Hepatocyte (in vitro differentiated cells): ENCODE measurements at regions not wholly inside any gene's neighbourhood (a gene's known extent, or its start where the extent isn't known, plus 50 kb on each side); places are given as distances from the start of the nearest gene placed in this dataset.

Experiments
- DNase-seq: peaks from one replicate; pipeline ENCODE4 v3.0.0-alpha.2; 2016; ENCODE audit warnings: low spot score
- H2AFZ ChIP-seq: fragments of 200-600 bp; sonication (generic); 2 replicates; pipeline ENCODE4 v1.6.0; 2016; ENCODE audit warnings: antibody characterized with exemption, mild to moderate bottlenecking
- H3K27ac ChIP-seq: fragments of 200-600 bp; sonication (generic); 2 replicates; pipeline ENCODE4 v1.5.1; 2016; ENCODE audit warnings: mild to moderate bottlenecking
- H3K27me3 ChIP-seq: fragments of 200-600 bp; sonication (generic); 2 replicates; pipeline ENCODE4 v1.6.1; 2016
- H3K36me3 ChIP-seq: fragments of 200-600 bp; sonication (generic); replicated peaks from 2 replicates; pipeline ENCODE4 v1.5.1; 2016; ENCODE audit warnings: low read depth; ENCODE audit not compliant: insufficient read depth
- H3K4me1 ChIP-seq: fragments of 200-600 bp; sonication (generic); 2 replicates; pipeline ENCODE4 v1.5.1; 2016; ENCODE audit warnings: mild to moderate bottlenecking, moderate library complexity; ENCODE audit not compliant: insufficient read depth
- H3K4me2 ChIP-seq: fragments of 200-600 bp; sonication (generic); 2 replicates; pipeline ENCODE4 v1.6.0; 2016
- H3K4me3 ChIP-seq: fragments of 200-600 bp; sonication (generic); 2 replicates; pipeline ENCODE4 v1.5.1; 2016; ENCODE audit warnings: mild to moderate bottlenecking
- H3K79me2 ChIP-seq: fragments of 200-600 bp; sonication (generic); 2 replicates; pipeline ENCODE4 v1.6.0; 2017; ENCODE audit warnings: mild to moderate bottlenecking
- H3K9me2 ChIP-seq: fragments of 200-600 bp; sonication (generic); replicated peaks from 2 replicates; pipeline ENCODE4 v1.6.0; 2017; ENCODE audit warnings: mild to moderate bottlenecking; ENCODE audit not compliant: insufficient read depth
- H3K9me3 ChIP-seq: fragments of 200-600 bp; sonication (generic); 2 replicates; pipeline ENCODE4 v1.5.1; 2016; ENCODE audit warnings: low read depth, mild to moderate bottlenecking
- H4K20me1 ChIP-seq: fragments of 200-600 bp; sonication (generic); 2 replicates; pipeline ENCODE4 v1.6.0; 2016; ENCODE audit warnings: mild to moderate bottlenecking; ENCODE audit not compliant: insufficient read depth, poor library complexity, severe bottlenecking
- CTCF ChIP-seq: fragments of 200-600 bp; sonication (generic); IDR thresholded peaks from 2 replicates; pipeline ENCODE4 v1.5.1; 2016; ENCODE audit warnings: antibody characterized with exemption, mild to moderate bottlenecking; ENCODE audit not compliant: poor library complexity
- EZH2 ChIP-seq: fragments of 200-600 bp; sonication (generic); IDR thresholded peaks from 2 replicates; pipeline ENCODE4 v1.6.1; 2016; ENCODE audit warnings: antibody characterized with exemption, mild to moderate bottlenecking, borderline replicate concordance
- EZH2phosphoT487 ChIP-seq: fragments of 200-600 bp; sonication (generic); IDR thresholded peaks from one replicate; pipeline ENCODE4 v1.6.1; 2018; ENCODE audit warnings: antibody characterized with exemption, mild to moderate bottlenecking, low read depth, moderate library complexity; ENCODE audit not compliant: unreplicated experiment, severe bottlenecking
- WGBS: methylation state at CpG from one replicate; pipeline ENCODE4 v1.1.6; 2016; ENCODE audit warnings: low lambda C conversion rate; ENCODE audit errors: missing lambda C conversion rate; 5-methylcytosine and 5-hydroxymethylcytosine counted together

- no peak for DNase-seq
- Histone ChIP-seq H3K9me3 (no peaks in the 10 kb centered on the region), H3K9me2 (no peaks in the 10 kb centered on the region), H3K4me1 (no peaks in the 10 kb centered on the region), H3K4me2 (no peak overlapping the region), H3K27me3 (no peaks in the 10 kb centered on the region), H3K4me3 (no peak overlapping the region), H3K36me3 (no peaks in the 10 kb centered on the region), H3K79me2 (no peaks in the 10 kb centered on the region), H2AFZ (no peak overlapping the region), H3K27ac (no peak overlapping the region), H4K20me1 (no peaks in the 10 kb centered on the region)
- TF ChIP-seq EZH2 (no peak), EZH2phosphoT487 (no peak), CTCF (no peak)
- WGBS: 65% methylated on average over 2 of the region's 2 CpGs
Measured at GRCh38 chrX:10932842-10933440, 178.2 kb upstream of the HCCS start.

- no peak overlapping the region for H2AFZ ChIP-seq
- 85% methylated on average over 3 of the region's 3 CpGs for WGBS
- H3K27me3 ChIP-seq: no peaks in the 10 kb centered on the region
- H3K27ac ChIP-seq: no peak overlapping the region
- H3K9me2 ChIP-seq: no peaks in the 10 kb centered on the region
- H3K4me2 ChIP-seq: no peak overlapping the region
- H3K9me3 ChIP-seq: no peaks in the 10 kb centered on the region
- no peak for TF ChIP-seq EZH2
- no peak for TF ChIP-seq EZH2phosphoT487
- TF ChIP-seq CTCF: no peak
- no peaks in the 10 kb centered on the region for H4K20me1 ChIP-seq
- no peaks in the 10 kb centered on the region for H3K79me2 ChIP-seq
- no peak for DNase-seq
- peaks cover 3% of the 10 kb centered on the region for H3K4me1 ChIP-seq
- no peak overlapping the region for H3K4me3 ChIP-seq
- no peaks in the 10 kb centered on the region for H3K36me3 ChIP-seq
Measured at GRCh38 chrX:10935501-10935900, 175.6 kb upstream of the HCCS start.

- H3K4me3 ChIP-seq: no peak overlapping the region
Measured at GRCh38 chrX:10936976-10937375, 174.2 kb upstream of the HCCS start.

More at GRCh38 chrX:10936976-10937375, 174.2 kb upstream of the HCCS start:
- TF ChIP-seq EZH2phosphoT487 (no peak), CTCF (no peak), EZH2 (no peak)
- no peaks in the 10 kb centered on the region for H3K9me3 ChIP-seq
- H3K36me3 ChIP-seq: no peaks in the 10 kb centered on the region
- H3K79me2 ChIP-seq: no peaks in the 10 kb centered on the region
- no peak for DNase-seq
- H2AFZ ChIP-seq: no peak overlapping the region
- H3K4me2 ChIP-seq: no peak overlapping the region
- no peaks in the 10 kb centered on the region for H3K27me3 ChIP-seq
- no peaks in the 10 kb centered on the region for H3K9me2 ChIP-seq
- H4K20me1 ChIP-seq: no peaks in the 10 kb centered on the region
- no peak overlapping the region for H3K27ac ChIP-seq
- peaks cover 3% of the 10 kb centered on the region for H3K4me1 ChIP-seq
